Endothelial cell of umbilical vein (primary cell): ENCODE measurements at regions not wholly inside any gene's neighbourhood (a gene's known extent, or its start where the extent isn't known, plus 50 kb on each side); places are given as distances from the start of the nearest gene placed in this dataset.

Experiments
- BruUV-seq: library from RNA; stranded (reverse); fragments of 400-500 nt; replicated peaks from 2 replicates; lab custom pipeline; 2021; lab: Mats Ljungman, UMichigan
- CTCF ChIA-PET: fragments of 300-600, 350-600 bp; sonication (Branson Sonifier 250); formaldehyde crosslinking; loops from one replicate; lab custom pipeline; 2021; ENCODE audit warnings: antibody characterized with exemption, inconsistent platforms; lab: Charles Lee
- POLR2A ChIA-PET: fragments of 300-600, 350-600 bp; sonication (Branson Sonifier 250); formaldehyde crosslinking; loops from one replicate; lab custom pipeline; 2021; ENCODE audit warnings: antibody characterized with exemption, inconsistent platforms; lab: Charles Lee
- DNase-seq: peaks from one replicate; pipeline ENCODE4 v3.0.0-alpha.2; 2011; ENCODE audit warnings: low read depth, low spot score
- FAIRE-seq: peaks from 2 replicates; lab custom pipeline; 2011; peaks lifted over from hg19 to GRCh38; lab: Jason Lieb, UNC
- H2AFZ ChIP-seq: 2 replicates; pipeline ENCODE4 v1.6.0; 2012; ENCODE audit warnings: low read depth, low read length, control low read depth, inconsistent platforms
- H3K27ac ChIP-seq: 2 replicates; pipeline ENCODE4 v1.5.1; 2011; ENCODE audit warnings: low read depth, mild to moderate bottlenecking, control low read depth, low read length, moderate library complexity; ENCODE audit not compliant: insufficient read depth
- H3K27me3 ChIP-seq, 2 experiments: 2 replicates each; pipeline versions ENCODE4 v1.6.0 to v1.6.1; 2011; ENCODE audit warnings: low read length in 2 of 2, mixed read lengths in 1 of 2; ENCODE audit not compliant: control insufficient read depth in 2 of 2, insufficient read depth in 2 of 2
- H3K36me3 ChIP-seq, 2 experiments: 2 replicates in 1 of 2; 3 replicates in 1 of 2; pipeline ENCODE4 v1.5.1; 2011; ENCODE audit warnings: low read length in 2 of 2, mild to moderate bottlenecking in 1 of 2, moderate library complexity in 1 of 2; ENCODE audit not compliant: control insufficient read depth in 2 of 2, insufficient read depth in 2 of 2; ENCODE audit errors: extremely low read depth in 1 of 2
- H3K4me1 ChIP-seq: 3 replicates; pipeline ENCODE4 v1.5.1; 2011; ENCODE audit warnings: mild to moderate bottlenecking, low read length; ENCODE audit not compliant: control insufficient read depth, insufficient read depth; ENCODE audit errors: extremely low read depth
- H3K4me2 ChIP-seq: 2 replicates; pipeline ENCODE4 v1.6.1; 2011; ENCODE audit warnings: low read length, control low read depth, mixed read lengths; ENCODE audit not compliant: insufficient read depth
- H3K4me3 ChIP-seq, 3 experiments: fragments of 200-600 bp in 1 of 3; sonication (generic), shearing (Covaris generic) in 1 of 3; replicated peaks in 1 of 3; 2 replicates each; pipeline ENCODE4 v1.5.1; 2011 to 2016; ENCODE audit warnings: control low read depth in 3 of 3, low read length in 3 of 3, mild to moderate bottlenecking in 2 of 3, inconsistent platforms in 1 of 3, low read depth in 1 of 3, moderate library complexity in 1 of 3; ENCODE audit not compliant: insufficient read depth in 1 of 3
- H3K79me2 ChIP-seq: 2 replicates; pipeline ENCODE4 v1.6.0; 2012; ENCODE audit warnings: low read length, inconsistent platforms; ENCODE audit not compliant: control insufficient read depth, insufficient read depth
- H3K9ac ChIP-seq: replicated peaks from 2 replicates; pipeline ENCODE3; 2011; ENCODE audit warnings: low read length, control low read depth; ENCODE audit not compliant: insufficient read depth; ENCODE audit errors: extremely low read depth
- H3K9me1 ChIP-seq: replicated peaks from 3 replicates; pipeline ENCODE4 v1.6.0; 2011; ENCODE audit warnings: mild to moderate bottlenecking, low read length; ENCODE audit not compliant: control insufficient read depth, insufficient read depth; ENCODE audit errors: extremely low read depth
- H3K9me3 ChIP-seq: replicated peaks from 2 replicates; pipeline ENCODE4 v1.5.1; 2012; ENCODE audit warnings: low read length, inconsistent platforms; ENCODE audit not compliant: control insufficient read depth, insufficient read depth
- H4K20me1 ChIP-seq: replicated peaks from 2 replicates; pipeline ENCODE3; 2011; ENCODE audit warnings: mild to moderate bottlenecking, low read length; ENCODE audit not compliant: control insufficient read depth, insufficient read depth; ENCODE audit errors: extremely low read depth
- EZH2 ChIP-seq: IDR thresholded peaks from 2 replicates; pipeline ENCODE4 v1.6.1; 2012; ENCODE audit warnings: borderline replicate concordance, low read depth, mild to moderate bottlenecking, moderate library complexity, low read length, inconsistent platforms; ENCODE audit not compliant: severe bottlenecking
- FOS ChIP-seq: IDR thresholded peaks from 2 replicates; pipeline ENCODE4 v1.6.1; 2011; ENCODE audit warnings: mild to moderate bottlenecking, low read length, moderate library complexity, borderline replicate concordance; ENCODE audit not compliant: insufficient read depth
- GATA2 ChIP-seq: IDR thresholded peaks from 2 replicates; pipeline ENCODE4 v1.7.0; 2011; ENCODE audit warnings: low read depth, mild to moderate bottlenecking, moderate library complexity, mixed read lengths, low read length; ENCODE audit not compliant: insufficient read length, insufficient read depth
- JUN ChIP-seq: IDR thresholded peaks from 2 replicates; pipeline ENCODE4 v1.6.1; 2011; ENCODE audit warnings: borderline replicate concordance, low read depth; ENCODE audit not compliant: insufficient read length, insufficient read depth
- MAX ChIP-seq: IDR thresholded peaks from 2 replicates; pipeline ENCODE4 v1.6.1; 2011; ENCODE audit not compliant: insufficient read depth, insufficient read length
- MYC ChIP-seq: IDR thresholded peaks from one replicate; pipeline ENCODE4 v1.6.1; 2011; ENCODE audit warnings: mild to moderate bottlenecking, low read depth, low read length
- POLR2A ChIP-seq: IDR thresholded peaks from 2 replicates; pipeline ENCODE4 v1.6.1; 2012; ENCODE audit warnings: low read depth, mild to moderate bottlenecking, control low read depth, low read length
- POLR2AphosphoS5 ChIP-seq: IDR thresholded peaks from 2 replicates; pipeline ENCODE4 v1.6.1; 2012; ENCODE audit warnings: low read depth, mild to moderate bottlenecking, control low read depth, low read length, moderate library complexity; ENCODE audit not compliant: insufficient read depth
- dilution Hi-C: fragments of 300-500 bp; cut with MboI; formaldehyde crosslinking; loops from one replicate; pipeline ENCODE4 v1.15.0; 2019; ENCODE audit warnings: low sequenced_read_pairs; ENCODE audit not compliant: extremely low pct_ligation_motif_present
- intact Hi-C: fragments of 100-400 bp; cut with micrococcal nuclease; formaldehyde crosslinking; loops from one replicate; pipeline ENCODE4 v1.10.0; 2022
- TF ChIP-seq, protein P1 (sequence below), 2 donors: IDR thresholded peaks; 1 replicate in 1 of 2; 2 replicates in 1 of 2; pipeline ENCODE4 v1.5.1; 2011; ENCODE audit warnings: low read length in 2 of 2, mild to moderate bottlenecking in 2 of 2, moderate library complexity in 2 of 2, control low read depth in 1 of 2, inconsistent platforms in 1 of 2, low read depth in 1 of 2; ENCODE audit not compliant: insufficient read depth in 1 of 2; ENCODE audit errors: extremely low read depth in 1 of 2

- intact Hi-C loops = no loop called here
- CTCF ChIA-PET = no interaction called here
- dilution Hi-C loops = no loop called here
Observed at GRCh38 chr5:115702025-115702424, 76.2 kb upstream of the TMED7 start.

GRCh38 chr5:115699967-115700366 is 74.1 kb upstream of the TMED7 start:
- peaks cover 0 to 2% of the 10 kb centered on the region in 2 experiments for H3K27me3 ChIP-seq
- intact Hi-C loops = no loop called here
- no peak overlapping the region for H3K9ac ChIP-seq
- ChIA-PET CTCF (no interaction called here), POLR2A (no interaction called here)
- FAIRE-seq = no peak
- dilution Hi-C loops = no loop called here
- H3K9me3 ChIP-seq = no peaks in the 10 kb centered on the region
- H3K4me3 ChIP-seq = no peak overlapping the region
- H3K9me1 ChIP-seq = no peaks in the 10 kb centered on the region
- no TSS peak for BruUV-seq
- H3K36me3 ChIP-seq = no peaks in the 10 kb centered on the region
- no peaks in the 10 kb centered on the region for H4K20me1 ChIP-seq
- no peak overlapping the region for H3K27ac ChIP-seq
- no peak overlapping the region for H3K4me2 ChIP-seq
- TF ChIP-seq MAX = no peak
- TF ChIP-seq MYC = no peak
- no peak for TF ChIP-seq JUN
- no peak for TF ChIP-seq POLR2A
- no peak for TF ChIP-seq EZH2
- no peak for TF ChIP-seq FOS
- no peak for TF ChIP-seq GATA2
- TF ChIP-seq POLR2AphosphoS5 = no peak
- TF ChIP-seq, protein P1, sequence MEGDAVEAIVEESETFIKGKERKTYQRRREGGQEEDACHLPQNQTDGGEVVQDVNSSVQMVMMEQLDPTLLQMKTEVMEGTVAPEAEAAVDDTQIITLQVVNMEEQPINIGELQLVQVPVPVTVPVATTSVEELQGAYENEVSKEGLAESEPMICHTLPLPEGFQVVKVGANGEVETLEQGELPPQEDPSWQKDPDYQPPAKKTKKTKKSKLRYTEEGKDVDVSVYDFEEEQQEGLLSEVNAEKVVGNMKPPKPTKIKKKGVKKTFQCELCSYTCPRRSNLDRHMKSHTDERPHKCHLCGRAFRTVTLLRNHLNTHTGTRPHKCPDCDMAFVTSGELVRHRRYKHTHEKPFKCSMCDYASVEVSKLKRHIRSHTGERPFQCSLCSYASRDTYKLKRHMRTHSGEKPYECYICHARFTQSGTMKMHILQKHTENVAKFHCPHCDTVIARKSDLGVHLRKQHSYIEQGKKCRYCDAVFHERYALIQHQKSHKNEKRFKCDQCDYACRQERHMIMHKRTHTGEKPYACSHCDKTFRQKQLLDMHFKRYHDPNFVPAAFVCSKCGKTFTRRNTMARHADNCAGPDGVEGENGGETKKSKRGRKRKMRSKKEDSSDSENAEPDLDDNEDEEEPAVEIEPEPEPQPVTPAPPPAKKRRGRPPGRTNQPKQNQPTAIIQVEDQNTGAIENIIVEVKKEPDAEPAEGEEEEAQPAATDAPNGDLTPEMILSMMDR (IDR thresholded peaks at IDR 0.05; ENCODE audit: extremely low read depth in 1 of 2, insufficient read depth in 1 of 2, low read depth in 1 of 2, low read length in 2 of 2) = no peak
- DNase-seq = no peak
- H3K79me2 ChIP-seq = no peaks in the 10 kb centered on the region
- H2AFZ ChIP-seq = no peak overlapping the region
- no peaks in the 10 kb centered on the region for H3K4me1 ChIP-seq

More at GRCh38 chr5:115702025-115702424, 76.2 kb upstream of the TMED7 start:
- Histone ChIP-seq H3K36me3 (no peaks in the 10 kb centered on the region), H3K79me2 (no peaks in the 10 kb centered on the region), H3K9me1 (no peaks in the 10 kb centered on the region), H3K27me3 (no peaks in the 10 kb centered on the region), H4K20me1 (no peaks in the 10 kb centered on the region), H3K9ac (no peak overlapping the region), H3K27ac (no peak overlapping the region), H3K4me3 (no peak overlapping the region), H3K4me1 (no peaks in the 10 kb centered on the region), H3K9me3 (no peaks in the 10 kb centered on the region), H2AFZ (no peak overlapping the region), H3K4me2 (no peak overlapping the region)
- TF ChIP-seq, protein P1 (IDR thresholded peaks at IDR 0.05; ENCODE audit: extremely low read depth in 1 of 2, insufficient read depth in 1 of 2, low read depth in 1 of 2, low read length in 2 of 2) = no peak
- TF ChIP-seq JUN (no peak), GATA2 (no peak)
- POLR2A ChIA-PET = no interaction called here
- DNase-seq (no peak), FAIRE-seq (no peak)
- no TSS peak for BruUV-seq
